22Rv1 (cell line): ENCODE measurements at regions not wholly inside any gene's neighbourhood (a gene's known extent, or its start where the extent isn't known, plus 50 kb on each side); places are given as distances from the start of the nearest gene placed in this dataset.
"Not testable (repeated sequence)": the region's sequence is repeated elsewhere in the genome, so short reads cannot be mapped to it uniquely, and the experiment has no call there.

ENCODE experiments used
- H3K27ac ChIP-seq: fragments of 450-650 bp; 2 replicates; pipeline ENCODE4 v1.5.1; 2017
- ZFX ChIP-seq: fragments of 450-650 bp; IDR thresholded peaks from 2 replicates; pipeline ENCODE4 v1.6.1; 2017; ENCODE audit warnings: antibody characterized with exemption, borderline replicate concordance
- TF ChIP-seq, protein P1 (sequence below): fragments of 450-650 bp; IDR thresholded peaks from 2 replicates; pipeline ENCODE4 v1.5.1; 2017; ENCODE audit warnings: mild to moderate bottlenecking

DNA sequence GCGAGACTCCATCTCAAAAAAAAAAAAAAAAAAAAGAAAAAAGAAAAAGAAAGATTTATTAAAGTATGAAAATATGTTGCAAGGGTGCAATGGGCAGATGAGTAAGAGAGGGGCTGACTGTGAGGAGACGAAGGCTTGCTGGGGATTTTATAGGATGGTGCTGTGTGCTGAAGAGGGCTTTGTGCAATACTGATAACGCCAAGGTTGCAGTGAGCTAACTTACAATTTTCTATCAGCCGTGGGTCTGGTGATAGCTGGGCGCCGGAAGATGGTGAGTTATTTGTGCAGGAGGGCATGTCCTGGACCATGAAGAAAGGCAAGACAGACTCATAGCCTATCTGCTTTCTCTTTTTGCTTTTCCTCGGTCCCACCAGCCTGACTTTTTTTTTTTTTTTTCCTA lies 281.1 kb downstream of the MAP2K6 start:
- no peak for TF ChIP-seq ZFX
- TF ChIP-seq, protein P1, sequence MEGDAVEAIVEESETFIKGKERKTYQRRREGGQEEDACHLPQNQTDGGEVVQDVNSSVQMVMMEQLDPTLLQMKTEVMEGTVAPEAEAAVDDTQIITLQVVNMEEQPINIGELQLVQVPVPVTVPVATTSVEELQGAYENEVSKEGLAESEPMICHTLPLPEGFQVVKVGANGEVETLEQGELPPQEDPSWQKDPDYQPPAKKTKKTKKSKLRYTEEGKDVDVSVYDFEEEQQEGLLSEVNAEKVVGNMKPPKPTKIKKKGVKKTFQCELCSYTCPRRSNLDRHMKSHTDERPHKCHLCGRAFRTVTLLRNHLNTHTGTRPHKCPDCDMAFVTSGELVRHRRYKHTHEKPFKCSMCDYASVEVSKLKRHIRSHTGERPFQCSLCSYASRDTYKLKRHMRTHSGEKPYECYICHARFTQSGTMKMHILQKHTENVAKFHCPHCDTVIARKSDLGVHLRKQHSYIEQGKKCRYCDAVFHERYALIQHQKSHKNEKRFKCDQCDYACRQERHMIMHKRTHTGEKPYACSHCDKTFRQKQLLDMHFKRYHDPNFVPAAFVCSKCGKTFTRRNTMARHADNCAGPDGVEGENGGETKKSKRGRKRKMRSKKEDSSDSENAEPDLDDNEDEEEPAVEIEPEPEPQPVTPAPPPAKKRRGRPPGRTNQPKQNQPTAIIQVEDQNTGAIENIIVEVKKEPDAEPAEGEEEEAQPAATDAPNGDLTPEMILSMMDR: no peak
- no peak overlapping the region for H3K27ac ChIP-seq

DNA sequence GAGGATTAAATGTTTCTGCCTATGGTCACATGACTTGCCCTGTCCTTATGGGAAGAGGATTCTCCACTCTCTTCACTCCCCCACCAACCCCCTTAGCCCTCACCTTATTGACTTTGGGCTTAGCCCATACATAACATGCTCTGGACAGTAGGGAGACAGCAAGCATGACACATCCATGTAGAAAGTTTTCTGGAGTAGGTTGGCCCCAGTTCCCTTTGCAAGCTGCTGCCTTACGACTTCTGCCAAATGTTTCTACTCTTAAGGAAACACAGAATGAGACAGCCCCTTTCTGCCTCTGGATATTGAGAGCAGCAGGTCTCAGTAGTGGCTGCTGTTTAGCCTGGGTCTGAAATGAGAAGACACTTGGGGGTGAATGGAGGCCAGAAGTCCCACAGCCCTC lies 282.2 kb downstream of the MAP2K6 start:
- no peak for TF ChIP-seq ZFX
- TF ChIP-seq, protein P1: no peak
- H3K27ac ChIP-seq: no peak overlapping the region

DNA sequence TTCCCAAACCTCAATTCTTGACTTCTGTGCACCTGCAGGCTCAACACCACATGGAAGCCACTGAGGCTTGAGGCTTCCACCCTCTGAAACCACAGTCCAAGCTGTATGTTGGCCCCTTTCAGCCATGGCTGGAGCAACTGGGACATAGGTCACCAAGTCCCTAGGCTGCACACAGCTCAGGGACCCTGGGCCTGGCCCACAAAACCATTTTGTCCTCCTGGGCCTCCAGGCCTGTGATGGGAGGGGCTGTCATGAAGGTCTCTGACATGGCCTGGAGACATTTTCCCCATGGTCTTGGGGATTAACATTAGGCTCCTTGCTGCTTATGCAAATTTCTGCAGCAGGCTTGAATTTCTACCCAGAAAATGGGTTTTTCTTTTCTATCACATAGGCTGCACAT lies 283.9 kb downstream of the MAP2K6 start:
- H3K27ac ChIP-seq: not testable (repeated sequence)

DNA sequence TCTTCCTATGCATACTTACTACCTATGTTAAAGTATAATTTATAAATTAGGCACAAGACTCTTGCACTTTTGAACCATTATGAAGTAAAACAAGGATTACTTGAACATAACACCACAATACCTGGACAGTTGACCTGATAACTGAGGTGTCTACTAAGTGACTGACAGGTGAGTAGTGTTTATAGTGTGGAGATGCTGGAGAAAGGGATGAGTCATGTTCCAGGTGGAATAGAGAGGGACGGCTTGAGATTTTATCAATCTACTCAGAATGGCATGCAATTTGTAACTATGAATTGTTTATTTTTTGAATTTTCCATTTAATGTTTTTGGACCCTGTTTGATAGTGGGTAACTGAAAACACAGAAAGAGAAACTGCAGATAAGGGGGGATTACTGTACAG lies 287.6 kb downstream of the MAP2K6 start:
- TF ChIP-seq ZFX: no peak
- TF ChIP-seq, protein P1: no peak
- H3K27ac ChIP-seq: no peak overlapping the region

DNA sequence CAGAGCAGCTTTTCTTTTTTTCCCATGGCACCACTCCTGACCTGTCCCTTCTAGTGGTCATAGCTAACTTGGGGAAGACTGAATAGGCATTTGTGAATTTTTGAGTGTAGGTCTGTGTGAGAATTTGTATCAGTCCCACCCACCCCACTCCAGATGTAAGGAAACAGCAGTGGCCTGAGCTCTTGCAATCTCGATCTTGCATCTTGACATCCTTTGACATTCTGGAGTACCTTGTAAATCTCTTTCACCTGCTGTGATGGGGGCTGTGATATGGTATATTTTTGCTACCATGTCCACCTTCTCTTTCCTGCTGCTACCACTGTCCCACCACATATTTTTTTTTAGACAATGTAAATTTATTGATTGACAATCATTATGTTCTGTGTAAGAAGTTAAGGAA lies 289.3 kb downstream of the MAP2K6 start:
- no peak overlapping the region for H3K27ac ChIP-seq
- TF ChIP-seq, protein P1: no peak
- no peak for TF ChIP-seq ZFX

DNA sequence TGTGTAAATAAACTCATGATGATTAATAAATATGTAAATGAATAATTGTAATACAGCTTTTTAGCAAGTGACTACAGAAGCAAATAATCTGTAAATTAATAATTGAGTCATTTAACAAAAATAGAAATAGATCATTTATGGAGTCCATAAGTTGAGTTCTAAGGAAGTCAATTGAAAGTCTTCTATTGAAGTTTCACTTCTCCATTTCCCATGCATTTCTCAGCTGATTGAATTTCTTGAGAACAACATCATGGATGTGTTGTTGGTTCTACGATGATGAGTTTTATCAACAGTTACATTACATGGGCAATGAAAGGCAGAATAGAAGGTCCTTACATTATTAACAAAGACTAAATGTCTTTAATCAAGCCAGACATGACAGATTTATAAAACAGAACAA lies 290.4 kb downstream of the MAP2K6 start:
- TF ChIP-seq, protein P1: no peak
- TF ChIP-seq ZFX: no peak
- H3K27ac ChIP-seq: no peak overlapping the region

DNA sequence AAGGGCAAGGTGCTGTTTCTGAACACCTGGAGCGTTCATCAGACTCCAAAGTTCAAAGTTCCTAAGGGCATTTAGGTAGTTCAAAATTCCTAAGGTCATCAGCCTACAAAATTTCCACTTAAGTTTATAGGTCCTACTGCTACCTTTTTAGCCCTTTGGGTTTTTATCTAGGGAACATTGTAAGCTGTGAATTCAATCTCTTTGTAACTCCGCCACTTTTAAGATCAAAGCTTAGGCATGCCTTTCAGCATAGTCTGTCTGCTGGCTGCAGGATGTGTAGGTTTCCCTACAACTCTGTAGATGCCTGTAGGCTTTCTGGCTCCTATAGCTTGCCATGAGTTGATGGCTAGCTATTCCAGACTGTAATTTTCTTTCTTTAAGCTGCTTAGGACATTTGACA lies 291.6 kb downstream of the MAP2K6 start:
- TF ChIP-seq, protein P1: no peak
- no peak for TF ChIP-seq ZFX
- H3K27ac ChIP-seq: no peak overlapping the region

DNA sequence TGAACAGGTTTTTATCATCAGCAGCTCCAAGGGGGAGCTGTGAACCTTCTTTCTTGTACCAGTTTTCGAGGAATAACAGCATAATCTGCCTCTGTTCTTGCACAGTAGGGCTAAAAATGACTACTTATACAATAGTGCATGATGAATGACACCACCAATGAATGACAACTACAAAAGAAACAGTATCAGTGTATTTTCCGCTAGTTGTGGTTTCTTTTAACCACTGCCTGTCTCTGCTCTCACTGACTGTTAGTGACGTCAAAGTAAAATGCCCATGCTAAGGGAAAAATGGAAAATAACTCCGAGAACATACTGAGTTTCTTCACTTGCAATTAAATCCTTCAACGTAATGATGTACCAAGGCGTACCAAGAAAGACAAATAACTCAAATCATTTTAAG lies 294.9 kb downstream of the MAP2K6 start:
- no peak for TF ChIP-seq ZFX
- TF ChIP-seq, protein P1: no peak
- H3K27ac ChIP-seq: no peak overlapping the region
